ENCODE measurements at regions not wholly inside any gene's neighbourhood (a gene's known extent, or its start where the extent isn't known, plus 50 kb on each side); places are given as distances from the start of the nearest gene placed in this dataset.

DNA sequence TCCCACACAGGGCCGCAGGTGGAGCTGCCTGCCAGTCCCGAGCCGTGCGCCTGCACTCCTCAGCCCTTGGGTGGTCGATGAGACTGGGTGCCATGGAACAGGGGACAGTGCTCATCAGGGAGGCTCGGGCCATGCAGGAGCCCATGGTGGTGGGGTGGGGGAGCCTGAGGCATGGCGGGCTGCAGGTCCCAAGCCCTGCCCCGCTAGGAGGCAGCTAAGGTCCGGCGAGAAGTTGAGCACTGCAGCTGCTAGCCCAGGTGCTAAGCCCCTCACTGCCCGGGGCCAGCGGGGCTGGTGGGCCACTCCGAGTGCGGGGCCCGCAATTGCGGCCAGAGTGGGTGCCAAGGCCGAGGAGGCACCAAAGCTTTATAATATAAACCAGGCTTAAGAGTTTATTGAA lies 479.7 kb downstream of the MMUT start:
- no peaks in the 10 kb centered on the region for H3K27me3 Mint-ChIP-seq (ENCODE audit: low read depth, poor library complexity)
- H3K4me1 Mint-ChIP-seq = no peaks in the 10 kb centered on the region
- H3K4me3 Mint-ChIP-seq = no peak overlapping the region
- H3K27ac Mint-ChIP-seq = no peak overlapping the region
- TF ChIP-seq, protein P1, sequence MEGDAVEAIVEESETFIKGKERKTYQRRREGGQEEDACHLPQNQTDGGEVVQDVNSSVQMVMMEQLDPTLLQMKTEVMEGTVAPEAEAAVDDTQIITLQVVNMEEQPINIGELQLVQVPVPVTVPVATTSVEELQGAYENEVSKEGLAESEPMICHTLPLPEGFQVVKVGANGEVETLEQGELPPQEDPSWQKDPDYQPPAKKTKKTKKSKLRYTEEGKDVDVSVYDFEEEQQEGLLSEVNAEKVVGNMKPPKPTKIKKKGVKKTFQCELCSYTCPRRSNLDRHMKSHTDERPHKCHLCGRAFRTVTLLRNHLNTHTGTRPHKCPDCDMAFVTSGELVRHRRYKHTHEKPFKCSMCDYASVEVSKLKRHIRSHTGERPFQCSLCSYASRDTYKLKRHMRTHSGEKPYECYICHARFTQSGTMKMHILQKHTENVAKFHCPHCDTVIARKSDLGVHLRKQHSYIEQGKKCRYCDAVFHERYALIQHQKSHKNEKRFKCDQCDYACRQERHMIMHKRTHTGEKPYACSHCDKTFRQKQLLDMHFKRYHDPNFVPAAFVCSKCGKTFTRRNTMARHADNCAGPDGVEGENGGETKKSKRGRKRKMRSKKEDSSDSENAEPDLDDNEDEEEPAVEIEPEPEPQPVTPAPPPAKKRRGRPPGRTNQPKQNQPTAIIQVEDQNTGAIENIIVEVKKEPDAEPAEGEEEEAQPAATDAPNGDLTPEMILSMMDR (IDR thresholded peaks at IDR 0.05) = no peak
- H3K36me3 Mint-ChIP-seq (ENCODE audit: low read depth) = no peaks in the 10 kb centered on the region
- peaks cover 12% of the 10 kb centered on the region for H3K9me3 Mint-ChIP-seq
- no peak for DNase-seq

DNA sequence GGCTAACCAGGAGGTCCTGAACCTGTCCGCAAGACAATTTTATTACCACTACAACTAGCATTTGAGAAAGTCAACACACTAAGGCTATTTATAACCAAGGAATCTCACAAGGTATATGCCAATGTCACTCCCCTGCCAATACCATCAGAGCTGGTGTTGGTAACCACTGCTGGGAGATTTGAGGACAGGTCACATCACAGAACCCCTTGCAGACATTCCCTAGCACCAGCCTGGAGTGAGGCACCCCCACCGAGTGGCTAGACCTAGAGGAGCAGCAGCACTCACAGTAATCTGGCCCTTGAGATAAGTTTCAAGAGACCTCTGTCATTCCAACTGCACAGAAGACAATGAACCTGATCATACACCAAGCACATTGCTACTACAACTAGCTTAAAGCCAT lies 483.2 kb downstream of the MMUT start:
- TF ChIP-seq, protein P1 (IDR thresholded peaks at IDR 0.05) = no peak
- Mint-ChIP-seq H3K4me1 (no peaks in the 10 kb centered on the region), H3K9me3 (peaks cover 5% of the 10 kb centered on the region), H3K27me3 (ENCODE audit: low read depth, poor library complexity) (no peaks in the 10 kb centered on the region), H3K36me3 (ENCODE audit: low read depth) (no peaks in the 10 kb centered on the region), H3K4me3 (no peak overlapping the region), H3K27ac (no peak overlapping the region)
- DNase-seq = no peak

DNA sequence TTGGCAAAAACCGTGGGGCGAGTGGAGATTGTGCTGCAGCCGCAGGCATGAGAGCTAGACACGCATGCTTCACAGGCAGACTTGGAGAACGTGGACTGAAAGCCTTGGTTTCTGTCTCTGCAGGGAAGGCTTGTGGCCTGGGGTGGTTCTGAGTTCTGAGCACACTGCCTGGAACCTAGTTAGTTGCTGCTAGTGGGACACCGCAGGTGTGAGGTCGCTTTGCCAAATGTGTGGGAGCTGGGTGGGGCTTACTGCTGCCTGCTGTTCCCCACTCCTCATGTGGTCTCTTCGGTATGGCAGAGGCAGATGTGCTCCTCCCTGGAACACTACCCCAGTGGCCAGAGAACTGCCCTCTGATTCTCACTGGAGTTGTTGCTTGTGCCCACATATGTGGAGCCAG lies 484.0 kb downstream of the MMUT start:
- no peaks in the 10 kb centered on the region for H3K27me3 Mint-ChIP-seq (ENCODE audit: low read depth, poor library complexity)
- no peak overlapping the region for H3K4me3 Mint-ChIP-seq
- no peak overlapping the region for H3K27ac Mint-ChIP-seq
- peaks cover 5% of the 10 kb centered on the region for H3K9me3 Mint-ChIP-seq
- no peaks in the 10 kb centered on the region for H3K4me1 Mint-ChIP-seq
- DNase-seq = no peak
- TF ChIP-seq, protein P1 (IDR thresholded peaks at IDR 0.05) = no peak
- H3K36me3 Mint-ChIP-seq (ENCODE audit: low read depth) = no peaks in the 10 kb centered on the region

DNA sequence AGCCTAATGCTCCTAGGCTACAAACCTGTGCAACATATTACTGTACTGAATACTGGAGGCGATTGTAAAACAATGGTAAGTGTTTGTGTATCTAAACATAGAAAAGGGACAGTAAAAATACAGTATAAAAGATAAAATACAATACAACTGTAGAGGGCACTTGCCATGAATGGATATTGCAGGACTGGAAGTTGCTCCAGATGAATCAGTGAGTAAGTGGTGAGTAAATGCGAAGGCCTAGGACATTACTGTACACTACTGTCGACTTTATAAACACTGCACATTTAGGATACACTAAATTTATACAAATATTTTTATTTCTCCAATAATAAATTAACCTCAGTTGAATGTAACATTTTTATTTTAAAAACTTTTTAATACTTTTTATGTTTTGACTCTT lies 485.0 kb downstream of the MMUT start:
- H3K27me3 Mint-ChIP-seq (ENCODE audit: low read depth, poor library complexity) = no peaks in the 10 kb centered on the region
- TF ChIP-seq, protein P1 (IDR thresholded peaks at IDR 0.05) = no peak
- no peaks in the 10 kb centered on the region for H3K4me1 Mint-ChIP-seq
- H3K36me3 Mint-ChIP-seq (ENCODE audit: low read depth) = no peaks in the 10 kb centered on the region
- peaks cover 5% of the 10 kb centered on the region for H3K9me3 Mint-ChIP-seq
- H3K27ac Mint-ChIP-seq = no peak overlapping the region
- no peak overlapping the region for H3K4me3 Mint-ChIP-seq
- no peak for DNase-seq

DNA sequence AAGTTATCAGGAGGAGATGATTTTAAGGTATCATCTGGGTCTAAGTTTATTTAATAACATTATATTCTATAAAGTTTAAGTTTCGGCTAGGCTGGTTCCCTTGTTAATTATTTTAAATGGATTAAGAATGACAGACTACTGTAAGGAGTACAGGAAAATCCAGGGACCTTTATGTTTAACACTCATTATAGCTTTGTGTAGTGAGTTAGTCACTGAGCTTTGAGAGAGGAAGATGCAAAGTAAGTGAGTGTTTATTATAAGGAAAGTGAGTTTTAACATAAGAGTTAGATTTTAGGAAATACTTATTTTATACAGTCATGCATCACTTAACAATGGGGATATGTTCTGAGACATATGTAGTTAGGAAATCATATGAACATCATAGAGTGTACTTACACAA lies 485.5 kb downstream of the MMUT start:
- H3K4me1 Mint-ChIP-seq = no peaks in the 10 kb centered on the region

DNA sequence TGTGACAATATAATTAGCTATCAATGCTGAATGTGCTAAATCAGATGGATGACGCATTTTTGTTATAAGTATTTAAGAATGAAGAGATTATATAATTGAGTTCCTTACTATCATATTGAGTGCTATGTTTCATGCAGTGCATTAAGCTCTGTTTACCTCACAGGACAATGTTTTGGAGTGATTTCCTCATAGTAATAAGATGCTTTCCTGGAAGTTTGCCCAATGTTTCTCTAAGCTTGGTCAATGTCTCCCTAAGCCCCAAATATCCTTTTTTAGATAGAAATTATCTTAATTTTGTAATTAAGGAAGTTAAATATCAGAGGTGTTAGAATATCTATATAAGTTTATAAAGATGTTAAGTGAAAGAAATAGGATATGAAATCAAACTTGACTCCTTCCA lies 489.6 kb downstream of the MMUT start:
- no peak for DNase-seq
- TF ChIP-seq, protein P1 (IDR thresholded peaks at IDR 0.05) = no peak
- Mint-ChIP-seq H3K4me3 (no peak overlapping the region), H3K27me3 (ENCODE audit: low read depth, poor library complexity) (peaks cover 9% of the 10 kb centered on the region), H3K27ac (no peak overlapping the region), H3K9me3 (no peaks in the 10 kb centered on the region), H3K4me1 (no peaks in the 10 kb centered on the region), H3K36me3 (ENCODE audit: low read depth) (no peaks in the 10 kb centered on the region)

More for the DNA sequence above, 485.5 kb downstream of the MMUT start:
- Mint-ChIP-seq H3K9me3 (peaks cover under 1% of the 10 kb centered on the region), H3K27ac (no peak overlapping the region), H3K36me3 (ENCODE audit: low read depth) (no peaks in the 10 kb centered on the region), H3K4me3 (no peak overlapping the region), H3K27me3 (ENCODE audit: low read depth, poor library complexity) (no peaks in the 10 kb centered on the region)
- no peak for DNase-seq
- TF ChIP-seq, protein P1 (IDR thresholded peaks at IDR 0.05) = no peak
